Endothelial cell of umbilical vein (primary cell): ENCODE measurements at regions not wholly inside any gene's neighbourhood (a gene's known extent, or its start where the extent isn't known, plus 50 kb on each side); places are given as distances from the start of the nearest gene placed in this dataset.

ENCODE experiments used
- BruUV-seq: library from RNA; stranded (reverse); fragments of 400-500 nt; replicated peaks from 2 replicates; lab custom pipeline; 2021; lab: Mats Ljungman, UMichigan
- CTCF ChIA-PET: fragments of 300-600, 350-600 bp; sonication (Branson Sonifier 250); formaldehyde crosslinking; loops from one replicate; lab custom pipeline; 2021; ENCODE audit warnings: antibody characterized with exemption, inconsistent platforms; lab: Charles Lee
- POLR2A ChIA-PET: fragments of 300-600, 350-600 bp; sonication (Branson Sonifier 250); formaldehyde crosslinking; loops from one replicate; lab custom pipeline; 2021; ENCODE audit warnings: antibody characterized with exemption, inconsistent platforms; lab: Charles Lee
- DNase-seq: peaks from one replicate; pipeline ENCODE4 v3.0.0-alpha.2; 2011; ENCODE audit warnings: low read depth, low spot score
- FAIRE-seq: peaks from 2 replicates; lab custom pipeline; 2011; peaks lifted over from hg19 to GRCh38; lab: Jason Lieb, UNC
- H2AFZ ChIP-seq: 2 replicates; pipeline ENCODE4 v1.6.0; 2012; ENCODE audit warnings: low read depth, low read length, control low read depth, inconsistent platforms
- H3K27ac ChIP-seq: 2 replicates; pipeline ENCODE4 v1.5.1; 2011; ENCODE audit warnings: low read depth, mild to moderate bottlenecking, control low read depth, low read length, moderate library complexity; ENCODE audit not compliant: insufficient read depth
- H3K27me3 ChIP-seq, 2 experiments: 2 replicates each; pipeline versions ENCODE4 v1.6.0 to v1.6.1; 2011; ENCODE audit warnings: low read length in 2 of 2, mixed read lengths in 1 of 2; ENCODE audit not compliant: control insufficient read depth in 2 of 2, insufficient read depth in 2 of 2
- H3K36me3 ChIP-seq, 2 experiments: 2 replicates in 1 of 2; 3 replicates in 1 of 2; pipeline ENCODE4 v1.5.1; 2011; ENCODE audit warnings: low read length in 2 of 2, mild to moderate bottlenecking in 1 of 2, moderate library complexity in 1 of 2; ENCODE audit not compliant: control insufficient read depth in 2 of 2, insufficient read depth in 2 of 2; ENCODE audit errors: extremely low read depth in 1 of 2
- H3K4me1 ChIP-seq: 3 replicates; pipeline ENCODE4 v1.5.1; 2011; ENCODE audit warnings: mild to moderate bottlenecking, low read length; ENCODE audit not compliant: control insufficient read depth, insufficient read depth; ENCODE audit errors: extremely low read depth
- H3K4me2 ChIP-seq: 2 replicates; pipeline ENCODE4 v1.6.1; 2011; ENCODE audit warnings: low read length, control low read depth, mixed read lengths; ENCODE audit not compliant: insufficient read depth
- H3K4me3 ChIP-seq, 3 experiments: fragments of 200-600 bp in 1 of 3; sonication (generic), shearing (Covaris generic) in 1 of 3; replicated peaks in 1 of 3; 2 replicates each; pipeline ENCODE4 v1.5.1; 2011 to 2016; ENCODE audit warnings: control low read depth in 3 of 3, low read length in 3 of 3, mild to moderate bottlenecking in 2 of 3, inconsistent platforms in 1 of 3, low read depth in 1 of 3, moderate library complexity in 1 of 3; ENCODE audit not compliant: insufficient read depth in 1 of 3
- H3K79me2 ChIP-seq: 2 replicates; pipeline ENCODE4 v1.6.0; 2012; ENCODE audit warnings: low read length, inconsistent platforms; ENCODE audit not compliant: control insufficient read depth, insufficient read depth
- H3K9ac ChIP-seq: replicated peaks from 2 replicates; pipeline ENCODE3; 2011; ENCODE audit warnings: low read length, control low read depth; ENCODE audit not compliant: insufficient read depth; ENCODE audit errors: extremely low read depth
- H3K9me1 ChIP-seq: replicated peaks from 3 replicates; pipeline ENCODE4 v1.6.0; 2011; ENCODE audit warnings: mild to moderate bottlenecking, low read length; ENCODE audit not compliant: control insufficient read depth, insufficient read depth; ENCODE audit errors: extremely low read depth
- H3K9me3 ChIP-seq: replicated peaks from 2 replicates; pipeline ENCODE4 v1.5.1; 2012; ENCODE audit warnings: low read length, inconsistent platforms; ENCODE audit not compliant: control insufficient read depth, insufficient read depth
- H4K20me1 ChIP-seq: replicated peaks from 2 replicates; pipeline ENCODE3; 2011; ENCODE audit warnings: mild to moderate bottlenecking, low read length; ENCODE audit not compliant: control insufficient read depth, insufficient read depth; ENCODE audit errors: extremely low read depth
- EZH2 ChIP-seq: IDR thresholded peaks from 2 replicates; pipeline ENCODE4 v1.6.1; 2012; ENCODE audit warnings: borderline replicate concordance, low read depth, mild to moderate bottlenecking, moderate library complexity, low read length, inconsistent platforms; ENCODE audit not compliant: severe bottlenecking
- FOS ChIP-seq: IDR thresholded peaks from 2 replicates; pipeline ENCODE4 v1.6.1; 2011; ENCODE audit warnings: mild to moderate bottlenecking, low read length, moderate library complexity, borderline replicate concordance; ENCODE audit not compliant: insufficient read depth
- GATA2 ChIP-seq: IDR thresholded peaks from 2 replicates; pipeline ENCODE4 v1.7.0; 2011; ENCODE audit warnings: low read depth, mild to moderate bottlenecking, moderate library complexity, mixed read lengths, low read length; ENCODE audit not compliant: insufficient read length, insufficient read depth
- JUN ChIP-seq: IDR thresholded peaks from 2 replicates; pipeline ENCODE4 v1.6.1; 2011; ENCODE audit warnings: borderline replicate concordance, low read depth; ENCODE audit not compliant: insufficient read length, insufficient read depth
- MYC ChIP-seq: IDR thresholded peaks from one replicate; pipeline ENCODE4 v1.6.1; 2011; ENCODE audit warnings: mild to moderate bottlenecking, low read depth, low read length
- POLR2A ChIP-seq: IDR thresholded peaks from 2 replicates; pipeline ENCODE4 v1.6.1; 2012; ENCODE audit warnings: low read depth, mild to moderate bottlenecking, control low read depth, low read length
- POLR2AphosphoS5 ChIP-seq: IDR thresholded peaks from 2 replicates; pipeline ENCODE4 v1.6.1; 2012; ENCODE audit warnings: low read depth, mild to moderate bottlenecking, control low read depth, low read length, moderate library complexity; ENCODE audit not compliant: insufficient read depth
- dilution Hi-C: fragments of 300-500 bp; cut with MboI; formaldehyde crosslinking; loops from one replicate; pipeline ENCODE4 v1.15.0; 2019; ENCODE audit warnings: low sequenced_read_pairs; ENCODE audit not compliant: extremely low pct_ligation_motif_present
- intact Hi-C: fragments of 100-400 bp; cut with micrococcal nuclease; formaldehyde crosslinking; loops from one replicate; pipeline ENCODE4 v1.10.0; 2022
- TF ChIP-seq, protein P1 (sequence below), 2 donors: IDR thresholded peaks; 1 replicate in 1 of 2; 2 replicates in 1 of 2; pipeline ENCODE4 v1.5.1; 2011; ENCODE audit warnings: low read length in 2 of 2, mild to moderate bottlenecking in 2 of 2, moderate library complexity in 2 of 2, control low read depth in 1 of 2, inconsistent platforms in 1 of 2, low read depth in 1 of 2; ENCODE audit not compliant: insufficient read depth in 1 of 2; ENCODE audit errors: extremely low read depth in 1 of 2
- TF ChIP-seq, protein P2 (sequence below): IDR thresholded peaks from 2 replicates; pipeline ENCODE4 v1.6.1; 2011; ENCODE audit not compliant: insufficient read depth, insufficient read length

DNA sequence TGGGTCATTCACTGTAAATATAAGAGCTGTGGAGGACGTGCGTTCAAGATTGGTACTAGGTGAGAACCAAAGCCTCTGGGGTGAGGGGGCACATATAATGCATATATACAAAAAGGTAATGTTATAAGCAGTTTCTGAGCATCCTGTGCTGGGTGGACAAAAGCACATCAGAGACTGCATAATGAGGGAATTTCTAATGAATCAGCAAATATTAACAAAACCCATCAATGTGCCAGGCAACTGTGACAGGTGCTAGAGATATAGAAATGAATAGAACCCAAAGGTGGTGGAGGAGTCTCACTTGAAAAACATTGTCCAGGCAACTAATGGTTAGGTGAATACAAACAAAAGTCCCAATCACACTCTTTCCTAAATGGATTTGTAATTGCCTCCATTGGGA lies 74.7 kb downstream of the GPR65 start:
- Histone ChIP-seq H3K4me3 (no peak overlapping the region), H2AFZ (no peak overlapping the region), H3K27me3 (no peaks in the 10 kb centered on the region), H3K4me1 (no peaks in the 10 kb centered on the region), H3K27ac (no peak overlapping the region), H3K9me3 (no peaks in the 10 kb centered on the region), H3K79me2 (no peaks in the 10 kb centered on the region), H4K20me1 (no peaks in the 10 kb centered on the region), H3K4me2 (no peak overlapping the region), H3K9me1 (no peaks in the 10 kb centered on the region), H3K36me3 (no peaks in the 10 kb centered on the region), H3K9ac (no peak overlapping the region)
- DNase-seq, result no peak
- CTCF ChIA-PET, result no interaction called here
- no TSS peak for BruUV-seq
- POLR2A ChIA-PET, result no interaction called here
- TF ChIP-seq, protein P1, sequence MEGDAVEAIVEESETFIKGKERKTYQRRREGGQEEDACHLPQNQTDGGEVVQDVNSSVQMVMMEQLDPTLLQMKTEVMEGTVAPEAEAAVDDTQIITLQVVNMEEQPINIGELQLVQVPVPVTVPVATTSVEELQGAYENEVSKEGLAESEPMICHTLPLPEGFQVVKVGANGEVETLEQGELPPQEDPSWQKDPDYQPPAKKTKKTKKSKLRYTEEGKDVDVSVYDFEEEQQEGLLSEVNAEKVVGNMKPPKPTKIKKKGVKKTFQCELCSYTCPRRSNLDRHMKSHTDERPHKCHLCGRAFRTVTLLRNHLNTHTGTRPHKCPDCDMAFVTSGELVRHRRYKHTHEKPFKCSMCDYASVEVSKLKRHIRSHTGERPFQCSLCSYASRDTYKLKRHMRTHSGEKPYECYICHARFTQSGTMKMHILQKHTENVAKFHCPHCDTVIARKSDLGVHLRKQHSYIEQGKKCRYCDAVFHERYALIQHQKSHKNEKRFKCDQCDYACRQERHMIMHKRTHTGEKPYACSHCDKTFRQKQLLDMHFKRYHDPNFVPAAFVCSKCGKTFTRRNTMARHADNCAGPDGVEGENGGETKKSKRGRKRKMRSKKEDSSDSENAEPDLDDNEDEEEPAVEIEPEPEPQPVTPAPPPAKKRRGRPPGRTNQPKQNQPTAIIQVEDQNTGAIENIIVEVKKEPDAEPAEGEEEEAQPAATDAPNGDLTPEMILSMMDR (IDR thresholded peaks at IDR 0.05; ENCODE audit: extremely low read depth in 1 of 2, insufficient read depth in 1 of 2, low read depth in 1 of 2, low read length in 2 of 2), result no peak
- TF ChIP-seq MYC (no peak), FOS (no peak), POLR2AphosphoS5 (no peak), POLR2A (no peak), EZH2 (no peak), GATA2 (no peak), JUN (no peak)
- TF ChIP-seq, protein P2, sequence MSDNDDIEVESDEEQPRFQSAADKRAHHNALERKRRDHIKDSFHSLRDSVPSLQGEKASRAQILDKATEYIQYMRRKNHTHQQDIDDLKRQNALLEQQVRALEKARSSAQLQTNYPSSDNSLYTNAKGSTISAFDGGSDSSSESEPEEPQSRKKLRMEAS, result no peak
- no peak for FAIRE-seq
- dilution Hi-C loops, result no loop called here
- intact Hi-C loops, result no loop called here
